ENCODE measurements at regions not wholly inside any gene's neighbourhood (a gene's known extent, or its start where the extent isn't known, plus 50 kb on each side); places are given as distances from the start of the nearest gene placed in this dataset.
"Not testable (repeated sequence)": the region's sequence is repeated elsewhere in the genome, so short reads cannot be mapped to it uniquely, and the experiment has no call there.

- not testable (repeated sequence) for DNase-seq
Measured at GRCh38 chr12:60801166-60801565, 1205.3 kb downstream of the SLC16A7 start.

- no peak for DNase-seq
Measured at GRCh38 chr12:60803147-60803546, 1207.3 kb downstream of the SLC16A7 start.

GRCh38 chr12:60805364-60805763 is 1209.5 kb downstream of the SLC16A7 start:
- DNase-seq: no peak

DNA sequence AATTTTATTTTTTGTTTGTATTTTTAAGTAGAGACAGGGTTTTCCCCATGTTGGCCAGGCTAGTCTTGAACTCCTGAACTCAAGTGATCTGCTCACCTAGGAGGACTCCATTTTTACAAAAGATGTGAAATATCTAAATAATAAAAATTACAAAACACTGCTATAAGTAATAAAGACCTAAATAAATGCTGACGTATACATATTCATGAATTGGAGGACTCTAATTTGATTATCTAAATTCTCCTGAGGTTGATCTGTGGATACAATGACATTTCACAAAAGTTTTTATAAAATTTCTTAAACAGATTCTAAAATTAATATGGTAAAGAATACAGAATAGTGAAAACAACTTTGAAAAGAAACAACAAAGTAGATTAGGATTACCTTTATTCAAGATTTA is 1224.0 kb downstream of the SLC16A7 start:
- no peak for DNase-seq

DNA sequence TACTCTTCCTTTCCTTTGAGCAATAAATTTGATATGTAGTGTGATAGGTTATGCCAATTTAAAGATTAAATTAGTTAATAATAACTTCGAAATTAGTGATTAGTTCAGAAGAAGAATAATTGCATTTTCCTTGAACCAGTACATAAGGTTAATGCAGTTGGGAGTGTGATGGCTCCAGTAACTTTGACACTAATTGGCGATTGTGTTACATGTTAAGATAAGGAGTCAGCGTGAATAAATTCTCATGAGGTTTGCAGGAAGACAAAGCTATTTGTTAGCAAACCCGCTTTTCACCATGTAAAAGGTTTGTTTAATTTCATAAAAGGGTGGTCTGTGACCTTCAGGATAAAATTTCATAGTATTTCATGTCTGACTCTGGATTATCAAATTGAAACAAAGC is 1226.8 kb downstream of the SLC16A7 start:
- no peak for DNase-seq

GRCh38 chr12:60830381-60830780 is 1234.6 kb downstream of the SLC16A7 start:
- DNase-seq: no peak

- no peak for DNase-seq
Measured at GRCh38 chr12:60832290-60832689, 1236.5 kb downstream of the SLC16A7 start.

- DNase-seq: no peak
Measured at GRCh38 chr12:60834372-60834771, 1238.5 kb downstream of the SLC16A7 start.

- no peak for DNase-seq
Measured at GRCh38 chr12:60834806-60835205, 1239.0 kb downstream of the SLC16A7 start.

DNA sequence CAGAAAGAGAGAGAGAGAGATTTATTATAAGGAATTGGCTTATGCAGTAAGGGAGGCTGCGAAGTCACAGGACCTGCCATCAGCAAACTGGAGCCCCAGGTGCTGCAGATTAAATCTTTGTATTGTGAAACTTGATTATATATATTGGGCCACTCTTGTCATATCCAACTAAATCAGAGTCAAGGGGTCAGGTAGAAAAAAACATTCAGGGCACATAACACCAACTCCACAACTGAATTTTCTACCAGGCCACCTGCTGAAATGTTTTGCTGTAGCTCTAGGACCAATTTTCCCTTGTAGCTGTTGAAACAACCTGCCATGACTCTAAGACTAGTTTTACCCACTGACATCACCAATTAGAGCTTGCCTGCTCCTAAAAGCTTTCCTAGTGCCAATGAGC is 1240.8 kb downstream of the SLC16A7 start:
- no peak for DNase-seq

- DNase-seq: no peak
Measured at GRCh38 chr12:60842181-60842580, 1246.4 kb downstream of the SLC16A7 start.

GRCh38 chr12:60844101-60844500 is 1248.3 kb downstream of the SLC16A7 start:
- no peak for DNase-seq

DNA sequence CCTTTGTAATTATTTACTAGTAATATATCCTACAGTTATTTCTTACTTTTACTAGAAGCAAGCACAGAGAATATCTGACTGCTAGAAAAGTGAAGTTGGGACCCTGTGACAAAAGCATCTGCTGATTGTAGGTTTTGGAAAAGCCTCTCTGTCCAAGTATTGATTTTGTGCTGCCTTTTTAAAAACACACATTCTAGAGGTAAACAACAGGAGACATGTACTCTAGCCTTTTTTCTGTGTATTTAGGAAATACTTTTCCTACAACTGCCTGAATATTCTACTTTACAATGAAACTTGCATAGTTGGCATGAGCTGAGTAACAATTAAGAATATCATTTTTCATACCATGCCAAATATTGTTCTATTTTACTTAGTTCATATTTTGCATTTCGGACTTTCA is 1249.0 kb downstream of the SLC16A7 start:
- no peak for DNase-seq

DNA sequence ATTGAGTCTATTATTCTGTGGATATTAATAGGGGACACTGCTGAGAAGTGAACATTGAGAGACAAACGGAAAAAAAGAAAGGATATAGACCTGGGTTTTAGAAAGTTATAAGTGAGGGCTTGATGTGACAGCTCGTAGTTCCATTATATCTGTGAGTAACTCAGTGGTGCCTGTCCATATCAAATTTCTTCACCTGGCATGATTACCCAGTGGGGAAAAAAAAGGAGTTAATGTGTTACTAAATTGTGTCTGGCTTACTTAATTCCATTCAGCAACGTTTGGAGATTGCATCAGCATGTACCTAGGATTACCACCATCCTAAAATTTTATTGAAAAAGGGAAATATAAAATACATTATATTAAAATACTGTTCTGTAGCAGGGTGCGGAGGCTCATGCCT is 1249.9 kb downstream of the SLC16A7 start:
- no peak for DNase-seq

DNA sequence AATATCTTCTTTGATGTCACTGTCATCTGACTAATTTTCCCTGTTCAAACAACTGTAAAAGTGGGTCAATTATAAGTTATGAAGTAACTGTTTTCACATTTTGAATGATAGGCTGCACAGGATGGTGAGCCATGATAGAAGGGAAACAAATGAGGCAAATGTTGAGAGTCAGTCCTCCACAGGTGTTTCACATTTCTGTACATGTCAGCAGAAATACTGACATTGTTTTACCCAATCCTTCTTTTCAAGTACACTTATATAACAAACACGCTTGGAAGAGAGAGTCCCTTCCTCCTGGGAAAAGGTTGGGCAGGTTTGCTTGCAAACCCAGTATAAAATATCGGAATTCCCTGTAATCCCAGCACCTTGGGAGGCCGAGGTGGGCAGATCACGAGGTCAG is 1251.5 kb downstream of the SLC16A7 start:
- DNase-seq: no peak

- no peak for DNase-seq
Measured at GRCh38 chr12:60849723-60850122, 1253.9 kb downstream of the SLC16A7 start.

- DNase-seq: no peak
Measured at GRCh38 chr12:60853407-60853806, 1257.6 kb downstream of the SLC16A7 start.

DNA sequence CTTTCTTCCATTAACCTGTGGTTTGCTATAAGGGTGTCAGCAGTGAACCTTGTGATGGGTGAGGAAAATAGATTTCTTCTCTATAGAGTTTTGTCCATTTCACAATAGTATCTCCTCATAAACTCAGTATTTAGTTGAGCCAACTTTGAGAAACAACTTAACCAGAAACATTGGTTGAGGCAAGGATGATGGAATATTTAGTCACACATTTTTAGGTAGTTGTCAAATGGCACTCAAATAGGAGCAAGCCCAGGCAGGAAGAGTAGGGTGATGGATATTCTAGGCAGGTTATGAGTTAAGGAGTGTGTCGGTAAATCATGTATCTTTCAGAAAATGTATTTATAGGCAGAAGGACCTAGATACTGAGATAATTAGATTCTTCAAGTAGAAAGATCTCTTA is 1267.6 kb downstream of the SLC16A7 start:
- no peak for DNase-seq

DNA sequence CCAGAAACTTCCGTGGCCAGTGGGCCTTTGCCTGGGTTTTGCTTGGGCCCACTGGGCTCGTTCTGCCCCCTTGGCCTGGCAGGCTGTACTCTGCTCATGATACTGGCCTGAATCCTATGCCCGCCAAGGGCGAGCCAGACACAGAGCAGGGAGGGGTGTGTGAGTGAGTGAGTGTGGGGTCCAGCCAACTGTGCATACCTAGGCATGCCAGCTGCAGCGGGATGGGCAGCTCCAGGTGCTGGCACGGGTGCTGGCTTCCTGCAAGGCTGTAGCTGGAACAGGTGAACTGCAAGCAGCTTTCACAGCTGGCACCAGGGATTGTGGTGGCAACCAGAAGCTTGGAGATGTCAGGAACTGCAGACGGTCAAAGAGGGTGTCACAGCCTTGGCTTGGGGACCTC is 1276.4 kb downstream of the SLC16A7 start:
- DNase-seq: no peak

DNA sequence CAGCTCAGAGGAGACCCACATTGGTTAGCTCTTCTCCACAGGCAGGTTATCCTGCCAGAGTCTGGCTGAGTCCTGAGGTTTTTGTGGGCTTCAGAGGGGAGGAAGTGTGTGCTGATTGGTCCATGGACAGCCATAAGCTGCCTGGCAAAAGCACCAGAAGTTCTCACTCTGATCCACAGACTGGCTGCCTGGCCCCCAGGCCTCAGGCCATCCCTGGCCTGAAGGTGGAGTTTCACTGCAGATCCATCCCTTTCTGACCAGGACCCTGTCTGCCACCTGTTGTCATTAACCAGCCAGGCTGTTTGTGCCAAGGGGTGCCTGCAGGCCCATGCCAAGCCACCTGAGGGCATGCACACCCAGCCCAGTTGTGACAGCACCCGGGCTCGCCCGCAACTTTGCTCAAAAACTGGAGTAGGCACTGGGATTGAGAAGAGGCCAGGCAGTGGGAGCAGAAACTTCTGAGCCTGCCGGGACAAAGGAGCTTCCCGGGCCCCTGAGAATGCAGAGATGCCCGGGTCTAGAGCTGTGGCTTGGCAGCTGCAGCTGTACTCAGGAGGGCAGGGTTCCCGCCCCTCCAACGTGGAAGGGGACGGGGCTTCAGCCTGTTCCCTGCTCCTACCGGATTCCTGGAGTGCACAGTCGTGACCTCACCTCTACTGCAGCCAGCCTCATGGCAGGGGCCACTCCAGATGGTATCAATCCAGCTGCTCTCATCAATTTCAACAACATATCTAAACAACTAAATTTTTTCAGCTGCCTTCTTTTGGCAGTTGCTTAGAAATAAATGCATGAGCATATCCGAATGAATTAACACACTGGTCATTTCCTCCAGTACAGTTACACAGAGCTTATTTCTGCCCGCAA is 1277.3 kb downstream of the SLC16A7 start:
- DNase-seq: no peak

GRCh38 chr12:60874091-60874490 is 1278.3 kb downstream of the SLC16A7 start:
- no peak for DNase-seq

GRCh38 chr12:60920841-60921495 is 1325.1 kb downstream of the SLC16A7 start:
- DNase-seq: no peak

GRCh38 chr12:60921541-60921940 is 1325.7 kb downstream of the SLC16A7 start:
- no peak for DNase-seq

- DNase-seq: no peak
Measured at GRCh38 chr12:60926256-60926655, 1330.4 kb downstream of the SLC16A7 start.

GRCh38 chr12:60930151-60930550 is 1330.1 kb upstream of the USP15 start:
- no peak for DNase-seq
